ENCODE measurements at regions not wholly inside any gene's neighbourhood (a gene's known extent, or its start where the extent isn't known, plus 50 kb on each side); places are given as distances from the start of the nearest gene placed in this dataset.

GRCh38 chr16:27722207-27722606 lies 172.3 kb downstream of the KATNIP start:
- CTCF ChIA-PET: no interaction called here
- no peak for DNase-seq (ENCODE audit: extremely low spot score)
- no peak for TF ChIP-seq CTCF (IDR thresholded peaks at IDR 0.05; ENCODE audit: control extremely low read depth, extremely low read depth, low read depth, missing control alignments)
- POLR2A ChIA-PET: no interaction called here

GRCh38 chr16:27722892-27723450 lies 173.0 kb downstream of the KATNIP start:
- no peak for TF ChIP-seq CTCF (IDR thresholded peaks at IDR 0.05; ENCODE audit: control extremely low read depth, extremely low read depth, low read depth, missing control alignments)
- ChIA-PET CTCF (no interaction called here), POLR2A (no interaction called here)
- no peak for DNase-seq (ENCODE audit: extremely low spot score)

- CTCF ChIA-PET: interaction anchor here (0.7 kb wide), 1 partner anchor 207 kb away, joined by 3 read pairs; no protein-coding TSS in a partner anchor
- DNase-seq (ENCODE audit: extremely low spot score): no peak
Observed at GRCh38 chr16:27723711-27724481, 174.0 kb downstream of the KATNIP start.

GRCh38 chr16:27724482-27725235 lies 174.7 kb downstream of the KATNIP start:
- ChIA-PET CTCF (no interaction called here), POLR2A (no interaction called here)
- DNase-seq (ENCODE audit: extremely low spot score): no peak
- no peak for TF ChIP-seq CTCF (IDR thresholded peaks at IDR 0.05; ENCODE audit: control extremely low read depth, extremely low read depth, low read depth, missing control alignments)

More at GRCh38 chr16:27723711-27724481, 174.0 kb downstream of the KATNIP start:
- no peak for TF ChIP-seq CTCF (IDR thresholded peaks at IDR 0.05; ENCODE audit: control extremely low read depth, extremely low read depth, low read depth, missing control alignments)
- POLR2A ChIA-PET: interaction anchor here (0.6 kb wide), 1 partner anchor 472 kb away, joined by 7 read pairs; no protein-coding TSS in a partner anchor

GRCh38 chr16:27725236-27726000 lies 175.5 kb downstream of the KATNIP start:
- no peak for DNase-seq (ENCODE audit: extremely low spot score)
- POLR2A ChIA-PET: no interaction called here
- no peak for TF ChIP-seq CTCF (IDR thresholded peaks at IDR 0.05; ENCODE audit: control extremely low read depth, extremely low read depth, low read depth, missing control alignments)
- CTCF ChIA-PET: no interaction called here

GRCh38 chr16:27726621-27727261 lies 176.8 kb downstream of the KATNIP start:
- POLR2A ChIA-PET: no interaction called here
- CTCF ChIA-PET: no interaction called here
- no peak for DNase-seq (ENCODE audit: extremely low spot score)
- no peak for TF ChIP-seq CTCF (IDR thresholded peaks at IDR 0.05; ENCODE audit: control extremely low read depth, extremely low read depth, low read depth, missing control alignments)
